NB4 (cell line): ENCODE measurements at regions not wholly inside any gene's neighbourhood (a gene's known extent, or its start where the extent isn't known, plus 50 kb on each side); places are given as distances from the start of the nearest gene placed in this dataset.

Source experiments
- DNase-seq: peaks from one replicate; pipeline ENCODE4 v3.0.0; 2010; ENCODE audit warnings: low read depth
- H3K4me3 ChIP-seq: one replicate; pipeline ENCODE4 v1.5.1; 2011; ENCODE audit warnings: mild to moderate bottlenecking, low read depth, low read length, moderate library complexity
- MYC ChIP-seq: IDR thresholded peaks from 2 replicates; pipeline ENCODE4 v1.6.1; 2011; ENCODE audit warnings: low read depth, low read length
- POLR2A ChIP-seq: IDR thresholded peaks from 2 replicates; pipeline ENCODE4 v1.6.1; 2011; ENCODE audit warnings: mild to moderate bottlenecking; ENCODE audit not compliant: insufficient read length; ENCODE audit errors: extremely low read depth
- TF ChIP-seq, protein P1 (sequence below): IDR thresholded peaks from one replicate; pipeline ENCODE4 v1.5.1; 2012; ENCODE audit warnings: low read depth, low read length
- TF ChIP-seq, protein P2 (sequence below): IDR thresholded peaks from 2 replicates; pipeline ENCODE4 v1.6.1; 2011; ENCODE audit warnings: low read depth, low read length

DNA sequence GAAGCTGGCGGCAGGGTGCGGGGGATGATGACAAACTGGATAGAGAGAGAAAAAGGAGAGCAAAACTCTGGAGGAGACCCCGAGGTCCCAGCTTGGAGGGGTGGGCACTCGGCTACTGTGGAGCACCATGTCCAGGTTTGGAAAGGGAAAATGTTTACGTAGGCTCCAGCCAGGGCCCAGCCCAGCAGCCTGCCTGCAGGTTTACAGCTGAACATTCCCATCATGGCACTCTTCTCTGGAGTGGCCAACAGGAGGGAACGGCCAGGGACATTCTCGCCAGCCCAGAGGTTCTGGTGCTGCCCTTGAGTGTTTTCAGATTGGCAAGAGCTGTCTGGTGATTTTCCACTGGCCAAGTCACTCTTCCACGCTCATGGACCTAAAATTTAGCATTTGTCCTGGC, 262.9 kb upstream of the TCF4 start:
- no peak for DNase-seq
- H3K4me3 ChIP-seq = no peak overlapping the region
- TF ChIP-seq, protein P1, sequence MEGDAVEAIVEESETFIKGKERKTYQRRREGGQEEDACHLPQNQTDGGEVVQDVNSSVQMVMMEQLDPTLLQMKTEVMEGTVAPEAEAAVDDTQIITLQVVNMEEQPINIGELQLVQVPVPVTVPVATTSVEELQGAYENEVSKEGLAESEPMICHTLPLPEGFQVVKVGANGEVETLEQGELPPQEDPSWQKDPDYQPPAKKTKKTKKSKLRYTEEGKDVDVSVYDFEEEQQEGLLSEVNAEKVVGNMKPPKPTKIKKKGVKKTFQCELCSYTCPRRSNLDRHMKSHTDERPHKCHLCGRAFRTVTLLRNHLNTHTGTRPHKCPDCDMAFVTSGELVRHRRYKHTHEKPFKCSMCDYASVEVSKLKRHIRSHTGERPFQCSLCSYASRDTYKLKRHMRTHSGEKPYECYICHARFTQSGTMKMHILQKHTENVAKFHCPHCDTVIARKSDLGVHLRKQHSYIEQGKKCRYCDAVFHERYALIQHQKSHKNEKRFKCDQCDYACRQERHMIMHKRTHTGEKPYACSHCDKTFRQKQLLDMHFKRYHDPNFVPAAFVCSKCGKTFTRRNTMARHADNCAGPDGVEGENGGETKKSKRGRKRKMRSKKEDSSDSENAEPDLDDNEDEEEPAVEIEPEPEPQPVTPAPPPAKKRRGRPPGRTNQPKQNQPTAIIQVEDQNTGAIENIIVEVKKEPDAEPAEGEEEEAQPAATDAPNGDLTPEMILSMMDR = no peak
- TF ChIP-seq POLR2A (no peak), MYC (no peak)
- TF ChIP-seq, protein P2, sequence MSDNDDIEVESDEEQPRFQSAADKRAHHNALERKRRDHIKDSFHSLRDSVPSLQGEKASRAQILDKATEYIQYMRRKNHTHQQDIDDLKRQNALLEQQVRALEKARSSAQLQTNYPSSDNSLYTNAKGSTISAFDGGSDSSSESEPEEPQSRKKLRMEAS = no peak

DNA sequence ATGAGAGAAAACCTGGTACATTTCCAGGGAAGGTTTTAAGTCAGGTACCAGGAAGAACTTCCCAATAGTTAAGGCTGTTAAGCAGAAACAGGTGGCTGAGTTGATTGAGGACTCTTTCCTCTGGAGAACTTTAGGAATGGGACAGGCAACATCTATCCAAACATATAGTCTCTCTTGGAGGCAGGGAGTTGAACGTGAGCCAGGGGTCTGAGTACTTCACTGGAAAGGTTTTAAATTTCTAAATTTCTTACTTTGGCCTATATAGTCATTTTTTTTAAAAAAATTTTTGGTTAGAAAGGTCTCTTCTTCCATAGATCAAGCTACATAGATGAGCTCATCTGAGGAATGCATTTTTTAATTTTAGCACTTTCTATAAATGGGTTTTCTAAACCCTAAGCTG, 261.4 kb upstream of the TCF4 start:
- no peak overlapping the region for H3K4me3 ChIP-seq
- TF ChIP-seq, protein P1 = no peak
- TF ChIP-seq MYC (no peak), POLR2A (no peak)
- TF ChIP-seq, protein P2 = no peak
- no peak for DNase-seq

DNA sequence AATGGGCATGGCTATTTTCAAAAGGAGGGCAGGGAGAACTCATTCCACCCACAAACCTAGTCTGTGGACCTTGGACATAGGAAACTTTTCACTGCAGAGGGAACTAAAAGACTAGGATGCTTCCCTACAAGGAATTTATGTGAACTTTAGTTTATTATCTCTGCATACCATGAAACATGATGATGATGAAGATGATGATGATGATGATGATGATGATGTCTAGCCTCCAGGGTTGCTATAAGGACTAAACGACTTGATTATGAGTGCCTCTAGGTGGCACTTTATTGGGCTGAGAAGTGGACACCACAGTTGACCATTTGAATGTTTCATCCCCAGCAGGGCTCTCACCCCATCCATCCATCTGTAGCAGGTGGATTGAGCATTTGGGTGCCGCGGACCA, 260.0 kb upstream of the TCF4 start:
- H3K4me3 ChIP-seq = no peak overlapping the region
- TF ChIP-seq, protein P2 = no peak
- TF ChIP-seq MYC (no peak), POLR2A (no peak)
- TF ChIP-seq, protein P1 = no peak
- DNase-seq = no peak

DNA sequence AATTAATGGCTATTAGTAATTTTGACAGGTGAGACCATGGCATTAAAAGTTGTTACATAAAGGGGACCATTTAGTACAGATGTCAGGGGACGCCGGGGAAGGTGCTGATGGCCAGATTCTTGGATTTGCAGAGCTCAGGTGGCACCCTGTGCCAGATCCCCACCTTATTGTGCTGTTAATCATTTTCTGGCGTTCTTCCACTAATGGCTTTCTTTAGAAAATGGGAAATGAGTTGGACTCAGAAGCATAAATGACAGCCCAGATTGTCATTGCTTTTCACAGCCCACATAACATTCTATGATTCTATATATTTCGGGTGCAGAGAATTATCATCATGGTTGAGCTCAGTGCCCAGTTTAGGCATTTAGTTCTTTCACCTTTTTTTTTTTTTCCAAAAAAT, 257.2 kb upstream of the TCF4 start:
- TF ChIP-seq, protein P2 = no peak
- TF ChIP-seq POLR2A = no peak
- TF ChIP-seq, protein P1 = no peak
- no peak for TF ChIP-seq MYC
- no peak overlapping the region for H3K4me3 ChIP-seq
- no peak for DNase-seq

DNA sequence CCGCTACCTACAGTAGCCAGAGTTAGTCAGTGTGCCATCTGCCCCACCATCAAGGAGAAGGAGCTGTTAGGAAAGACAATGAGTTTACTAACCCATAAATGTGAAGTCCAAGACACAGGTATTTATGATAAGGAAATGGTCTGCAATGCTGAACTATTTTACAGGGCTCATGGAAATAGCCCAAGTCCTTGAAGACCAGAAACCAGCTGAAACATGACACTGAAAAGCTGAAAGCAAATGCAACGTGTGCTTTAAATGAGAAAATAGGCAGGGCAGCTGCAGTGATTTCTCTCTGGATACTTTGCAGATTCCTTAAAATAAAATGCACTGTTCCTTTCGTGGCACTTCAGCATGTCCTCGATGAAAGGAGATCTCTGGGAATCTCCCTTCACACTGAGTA, 256.4 kb upstream of the TCF4 start:
- TF ChIP-seq MYC (no peak), POLR2A (no peak)
- TF ChIP-seq, protein P1 = no peak
- TF ChIP-seq, protein P2 = no peak
- H3K4me3 ChIP-seq = no peak overlapping the region
- DNase-seq = no peak

DNA sequence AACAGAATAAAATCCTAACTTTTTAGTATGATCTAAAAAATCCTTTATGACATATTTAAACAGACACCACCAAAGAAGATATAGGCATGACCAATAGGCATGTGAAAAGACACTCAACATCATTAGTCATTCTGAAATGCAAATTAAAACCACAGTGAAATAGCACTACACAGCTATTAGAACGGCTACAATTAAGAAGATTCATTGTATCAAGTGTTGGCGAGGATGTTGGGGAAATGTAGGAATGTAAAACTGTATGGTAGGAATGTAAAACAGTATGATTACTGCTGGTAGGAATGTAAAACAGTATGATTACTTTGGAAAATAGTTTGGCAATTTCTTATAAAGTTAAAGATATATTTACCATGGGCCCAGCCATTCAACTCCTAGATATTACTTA, 253.3 kb upstream of the TCF4 start:
- TF ChIP-seq MYC (no peak), POLR2A (no peak)
- TF ChIP-seq, protein P2 = no peak
- TF ChIP-seq, protein P1 = no peak
- no peak for DNase-seq

More for the DNA sequence above, 253.3 kb upstream of the TCF4 start:
- H3K4me3 ChIP-seq = no peak overlapping the region
